GM19099 (cell line): ENCODE measurements at regions not wholly inside any gene's neighbourhood (a gene's known extent, or its start where the extent isn't known, plus 50 kb on each side); places are given as distances from the start of the nearest gene placed in this dataset.

Source experiments
- POLR2A ChIP-seq: IDR thresholded peaks from 3 replicates; pipeline ENCODE4 v1.6.1; 2011; ENCODE audit warnings: low read depth; ENCODE audit not compliant: insufficient read length; ENCODE audit errors: extremely low read depth

GRCh38 chr2:56889738-56890137, 705.9 kb downstream of the CCDC85A start:
- TF ChIP-seq POLR2A: no peak

GRCh38 chr2:56892382-56892781, 708.6 kb downstream of the CCDC85A start:
- TF ChIP-seq POLR2A: no peak

- no peak for TF ChIP-seq POLR2A
These were observed 715.2 kb downstream of the CCDC85A start for GRCh38 chr2:56898986-56899385.

- TF ChIP-seq POLR2A: no peak
These were observed 728.7 kb downstream of the CCDC85A start for GRCh38 chr2:56912490-56912889.

GRCh38 chr2:56918790-56919189, 735.0 kb downstream of the CCDC85A start:
- no peak for TF ChIP-seq POLR2A

GRCh38 chr2:56933976-56934375, 750.2 kb downstream of the CCDC85A start:
- TF ChIP-seq POLR2A: no peak

- TF ChIP-seq POLR2A: no peak
These were observed 751.1 kb downstream of the CCDC85A start for GRCh38 chr2:56934866-56935265.

GRCh38 chr2:56940054-56940453, 756.3 kb downstream of the CCDC85A start:
- TF ChIP-seq POLR2A: no peak

GRCh38 chr2:56952871-56953270, 769.1 kb downstream of the CCDC85A start:
- TF ChIP-seq POLR2A: no peak

- TF ChIP-seq POLR2A: no peak
These were observed 776.8 kb downstream of the CCDC85A start for GRCh38 chr2:56960581-56960980.

- no peak for TF ChIP-seq POLR2A
These were observed 778.9 kb downstream of the CCDC85A start for GRCh38 chr2:56962673-56963072.

GRCh38 chr2:56969513-56969912, 785.7 kb downstream of the CCDC85A start:
- no peak for TF ChIP-seq POLR2A

GRCh38 chr2:56971383-56971974, 787.7 kb downstream of the CCDC85A start:
- TF ChIP-seq POLR2A: no peak

- TF ChIP-seq POLR2A: no peak
These were observed 797.8 kb downstream of the CCDC85A start for GRCh38 chr2:56981554-56981953.

- TF ChIP-seq POLR2A: no peak
These were observed 801.8 kb downstream of the CCDC85A start for GRCh38 chr2:56985609-56986008.

GRCh38 chr2:57022496-57022895, 838.7 kb downstream of the CCDC85A start:
- TF ChIP-seq POLR2A: no peak
